NT2/D1 (cell line): ENCODE measurements at regions not wholly inside any gene's neighbourhood (a gene's known extent, or its start where the extent isn't known, plus 50 kb on each side); places are given as distances from the start of the nearest gene placed in this dataset.

Experiments used
- DNase-seq: peaks from one replicate; pipeline ENCODE4 v3.0.0-alpha.2; 2011; ENCODE audit warnings: low read depth, low spot score
- H3K27me3 ChIP-seq: 2 replicates; pipeline ENCODE4 v1.6.0; 2011; ENCODE audit warnings: mild to moderate bottlenecking; ENCODE audit not compliant: insufficient read length, insufficient read depth
- H3K36me3 ChIP-seq: 2 replicates; pipeline ENCODE4 v1.6.1; 2011; ENCODE audit warnings: mild to moderate bottlenecking, low read length, mixed read lengths; ENCODE audit not compliant: insufficient read depth, insufficient read length
- H3K4me1 ChIP-seq: 2 replicates; pipeline ENCODE4 v1.5.1; 2011; ENCODE audit not compliant: insufficient read depth, insufficient read length
- H3K4me3 ChIP-seq: 2 replicates; pipeline ENCODE4 v1.5.1; 2011; ENCODE audit warnings: low read depth; ENCODE audit not compliant: insufficient read length
- H3K9ac ChIP-seq: 2 replicates; pipeline ENCODE4 v1.6.0; 2011; ENCODE audit warnings: low read depth; ENCODE audit not compliant: insufficient read length
- H3K9me3 ChIP-seq: 2 replicates; pipeline ENCODE4 v1.5.1; 2011; ENCODE audit warnings: mild to moderate bottlenecking, low read length; ENCODE audit not compliant: insufficient read depth
- SUZ12 ChIP-seq: IDR thresholded peaks from 2 replicates; pipeline ENCODE4 v1.6.1; 2011; ENCODE audit not compliant: insufficient read length, insufficient read depth; ENCODE audit errors: extremely low read depth
- YY1 ChIP-seq: IDR thresholded peaks from 2 replicates; pipeline ENCODE4 v1.6.1; 2011; ENCODE audit not compliant: insufficient read length, insufficient read depth
- ZNF274 ChIP-seq: IDR thresholded peaks from 2 replicates; pipeline ENCODE4 v1.6.1; 2011; ENCODE audit warnings: mild to moderate bottlenecking, low read depth, low read length

DNA sequence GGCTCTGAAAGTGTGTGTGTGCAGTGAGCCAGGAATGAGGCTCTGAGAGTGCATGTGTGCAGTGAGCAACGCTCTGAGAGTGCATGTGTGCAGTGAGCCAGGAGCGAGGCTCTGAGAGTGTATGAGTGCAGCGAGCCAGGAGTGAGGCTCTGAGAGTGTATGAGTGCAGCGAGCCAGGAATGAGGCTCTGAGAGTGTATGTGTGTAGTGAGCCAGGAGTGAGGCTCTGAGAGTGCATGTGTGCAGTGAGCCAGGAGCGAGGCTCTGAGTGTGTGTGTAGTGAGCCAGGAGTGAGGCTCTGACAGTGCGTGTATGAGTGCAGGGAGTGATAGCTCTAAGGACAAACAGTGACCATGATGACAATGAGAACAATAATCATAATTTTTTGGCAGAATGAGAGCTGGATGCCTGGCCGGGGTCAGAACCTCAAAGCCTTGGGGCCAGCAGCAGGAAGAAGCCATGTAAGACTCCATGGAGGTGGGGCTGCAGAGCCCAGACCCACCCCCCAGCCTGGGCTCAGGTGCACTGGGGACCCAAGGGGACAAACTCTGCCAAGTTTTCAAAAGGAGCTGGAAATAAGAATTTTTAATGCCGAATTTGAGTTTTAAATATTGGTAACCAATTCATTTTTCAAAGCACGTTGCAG is 85.7 kb upstream of the PRR20G start:
- DNase-seq: no peak
- no peaks in the 10 kb centered on the region for H3K36me3 ChIP-seq
- TF ChIP-seq YY1 (no peak), SUZ12 (no peak), ZNF274 (no peak)

DNA sequence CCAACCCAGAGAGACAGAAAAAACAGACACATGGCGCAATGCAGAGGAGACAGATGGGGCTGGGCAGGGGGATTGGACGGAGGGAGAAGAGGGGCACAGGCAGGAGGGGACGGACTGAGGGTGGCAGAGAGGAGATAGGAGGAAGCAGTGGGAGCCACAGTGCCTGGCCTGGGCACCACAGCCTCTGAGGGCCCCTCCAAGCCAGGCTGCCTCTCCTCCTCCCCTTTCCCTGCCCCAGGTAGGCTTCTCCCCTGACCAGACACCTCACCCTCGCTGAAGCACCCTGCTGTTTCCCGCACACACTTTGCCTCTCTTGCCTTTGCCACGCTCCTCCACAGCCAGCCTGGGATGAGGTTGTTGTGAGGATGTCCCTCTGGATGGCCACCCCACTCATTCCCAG is 84.0 kb upstream of the PRR20G start:
- Histone ChIP-seq H3K4me3 (no peak overlapping the region), H3K9ac (peak overlapping the region; percentile 62), H3K9me3 (no peaks in the 10 kb centered on the region), H3K27me3 (no peaks in the 10 kb centered on the region), H3K4me1 (peaks cover 14% of the 10 kb centered on the region), H3K36me3 (no peaks in the 10 kb centered on the region)
- TF ChIP-seq ZNF274 (no peak), SUZ12 (no peak), YY1 (no peak)
- DNase-seq: no peak

More for the DNA sequence above, 85.7 kb upstream of the PRR20G start:
- Histone ChIP-seq H3K9ac (no peak overlapping the region), H3K27me3 (no peaks in the 10 kb centered on the region), H3K9me3 (no peaks in the 10 kb centered on the region), H3K4me3 (no peak overlapping the region), H3K4me1 (peaks cover 21% of the 10 kb centered on the region)

DNA sequence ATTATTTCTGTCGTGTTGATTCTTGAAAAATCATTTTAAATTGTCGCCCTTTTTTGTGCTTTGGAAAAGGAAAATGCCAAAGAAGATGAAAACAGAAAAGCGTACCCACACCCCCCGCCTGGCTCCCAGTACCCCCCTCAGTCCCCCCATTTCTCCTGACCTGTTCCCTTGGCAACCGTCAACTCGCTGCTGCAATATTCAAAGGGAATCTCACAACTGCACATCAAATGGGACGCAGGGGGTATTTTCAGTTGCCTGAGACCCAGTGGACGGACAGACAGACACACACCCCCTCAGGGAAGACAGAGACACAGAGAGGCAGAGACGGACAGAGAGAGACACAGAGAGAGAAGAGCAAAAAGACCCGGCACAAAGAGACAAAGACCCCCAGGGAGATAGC is 83.5 kb upstream of the PRR20G start:
- DNase-seq: no peak
- Histone ChIP-seq H3K36me3 (no peaks in the 10 kb centered on the region), H3K4me1 (peaks cover 14% of the 10 kb centered on the region), H3K9me3 (no peaks in the 10 kb centered on the region), H3K4me3 (no peak overlapping the region), H3K9ac (no peak overlapping the region), H3K27me3 (no peaks in the 10 kb centered on the region)
- TF ChIP-seq YY1: no peak
- no peak for TF ChIP-seq SUZ12
- TF ChIP-seq ZNF274: no peak

DNA sequence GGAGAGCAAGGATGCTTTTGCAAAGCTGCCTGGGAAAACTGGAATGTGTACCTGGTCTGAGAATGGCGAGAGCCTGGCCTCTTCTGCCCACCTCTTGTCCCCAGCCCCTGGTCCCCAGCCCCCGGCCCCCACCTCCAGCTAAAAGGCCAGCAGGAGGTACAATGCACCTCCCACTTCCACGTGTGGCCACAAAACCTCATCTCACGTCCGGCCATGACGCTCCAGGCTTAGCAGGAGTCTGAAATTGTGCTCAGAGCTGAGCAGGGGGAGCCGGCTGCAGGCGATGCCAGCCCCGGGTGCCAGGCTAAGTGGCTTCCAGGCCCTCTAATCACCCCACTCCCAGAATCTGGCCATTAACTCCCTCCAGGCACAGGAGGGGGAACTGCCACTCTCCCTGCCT is 83.1 kb upstream of the PRR20G start:
- no peaks in the 10 kb centered on the region for H3K27me3 ChIP-seq
- TF ChIP-seq YY1 (no peak), SUZ12 (no peak), ZNF274 (no peak)

DNA sequence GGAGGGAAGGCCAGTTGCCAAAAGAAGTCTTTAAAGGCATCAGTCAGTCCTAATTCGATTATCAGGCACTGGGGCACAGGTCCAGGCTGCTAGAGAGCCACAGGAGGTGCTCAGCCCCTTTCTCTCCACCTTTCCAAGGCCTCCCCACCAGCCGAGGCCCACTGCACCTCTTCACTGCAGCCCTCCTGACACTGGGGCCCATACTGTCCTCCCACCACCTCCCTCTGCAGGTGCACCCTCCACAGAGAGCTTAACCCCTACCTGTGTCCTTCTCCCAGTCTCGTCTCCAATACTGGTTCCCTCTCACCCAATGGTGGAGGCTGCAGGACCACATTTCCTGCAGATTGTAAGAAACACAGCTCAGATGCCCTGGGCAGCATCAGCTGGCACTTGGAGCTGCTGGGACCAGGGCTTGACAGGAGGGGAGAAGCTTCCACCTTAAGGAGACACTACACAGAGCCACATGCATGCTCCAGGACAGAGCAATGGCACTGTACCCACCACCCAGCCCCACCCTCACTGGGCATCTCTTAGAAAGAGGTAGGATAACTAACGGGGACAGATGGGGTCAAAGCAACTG is 81.6 kb upstream of the PRR20G start:
- TF ChIP-seq SUZ12 (no peak), YY1 (no peak), ZNF274 (no peak)
- no peaks in the 10 kb centered on the region for H3K36me3 ChIP-seq
- no peaks in the 10 kb centered on the region for H3K27me3 ChIP-seq
- no peak overlapping the region for H3K9ac ChIP-seq
- H3K9me3 ChIP-seq: no peaks in the 10 kb centered on the region
- H3K4me3 ChIP-seq: no peak overlapping the region
- DNase-seq: no peak
- peaks cover 11% of the 10 kb centered on the region for H3K4me1 ChIP-seq

More for the DNA sequence above, 83.1 kb upstream of the PRR20G start:
- Histone ChIP-seq H3K4me1 (peaks cover 14% of the 10 kb centered on the region), H3K36me3 (no peaks in the 10 kb centered on the region), H3K4me3 (no peak overlapping the region), H3K9ac (no peak overlapping the region), H3K9me3 (no peaks in the 10 kb centered on the region)
- no peak for DNase-seq

DNA sequence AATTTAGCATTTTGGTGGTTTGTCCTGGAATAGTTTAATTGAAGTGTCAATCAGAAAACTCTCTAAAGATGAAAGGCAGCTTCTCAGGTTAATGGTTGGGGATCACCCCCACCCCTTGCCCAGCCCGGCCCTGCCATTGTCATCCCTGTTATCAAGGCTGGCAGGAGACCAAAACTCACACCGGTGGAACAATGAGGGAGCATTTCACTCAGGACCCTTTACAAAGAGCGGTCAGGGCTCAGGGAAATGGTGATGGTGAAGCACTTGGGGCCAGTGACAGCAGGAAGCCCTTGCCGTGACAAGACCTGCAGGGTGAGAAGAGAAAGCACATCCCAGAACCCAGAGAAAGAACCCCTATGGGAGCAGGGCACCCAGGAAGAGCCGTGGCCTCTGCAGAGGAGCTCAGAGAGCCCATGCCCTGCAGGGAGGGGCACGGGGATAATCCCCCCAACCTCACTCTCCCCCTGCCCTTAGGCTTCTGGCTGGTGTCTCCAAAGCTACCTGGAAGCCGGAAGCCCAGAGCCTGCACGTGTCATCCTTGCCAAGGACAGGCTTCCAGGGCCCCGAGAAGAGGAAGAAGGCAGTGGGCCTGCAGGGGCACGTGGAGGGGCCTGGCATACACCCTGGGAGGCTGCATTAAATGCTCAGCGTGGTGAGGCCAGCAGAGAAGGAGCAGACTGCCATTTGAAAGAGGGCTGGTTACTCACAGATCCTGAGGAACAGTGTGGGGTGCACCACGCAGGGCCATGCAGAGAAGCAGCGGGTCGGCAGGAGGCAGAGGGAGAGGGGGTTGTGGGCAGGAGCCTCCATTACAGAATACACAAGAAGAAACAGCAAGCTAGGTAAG is 80.6 kb upstream of the PRR20G start:
- TF ChIP-seq YY1 (no peak), SUZ12 (no peak)
- Histone ChIP-seq H3K27me3 (no peaks in the 10 kb centered on the region), H3K9ac (no peak overlapping the region), H3K36me3 (no peaks in the 10 kb centered on the region), H3K4me1 (peaks cover 7% of the 10 kb centered on the region), H3K9me3 (no peaks in the 10 kb centered on the region), H3K4me3 (no peak overlapping the region)
- DNase-seq: no peak

DNA sequence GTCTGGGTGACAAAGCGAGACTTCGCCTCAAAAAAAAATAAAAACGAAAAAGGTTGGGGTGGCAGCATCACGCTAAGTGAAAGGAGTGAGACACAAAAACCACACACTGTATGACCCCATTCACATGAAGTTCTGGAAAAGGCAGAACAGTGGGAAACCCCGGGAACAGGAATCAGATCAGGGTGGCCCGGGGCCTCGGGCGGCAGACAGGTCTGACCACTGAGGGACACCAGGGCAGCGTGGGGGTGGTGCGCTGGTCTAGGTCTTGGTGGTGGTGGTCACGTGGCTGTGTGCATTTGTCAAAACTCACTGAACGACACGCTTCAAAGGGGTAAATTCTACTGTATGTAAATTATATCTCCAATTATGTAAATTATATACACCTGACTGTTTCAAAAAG is 79.7 kb upstream of the PRR20G start:
- no peak overlapping the region for H3K9ac ChIP-seq
- H3K27me3 ChIP-seq: no peaks in the 10 kb centered on the region
- no peak overlapping the region for H3K4me3 ChIP-seq
- no peak for DNase-seq
- TF ChIP-seq YY1 (no peak), ZNF274 (no peak), SUZ12 (no peak)
- H3K9me3 ChIP-seq: no peaks in the 10 kb centered on the region
- H3K4me1 ChIP-seq: peaks cover 7% of the 10 kb centered on the region
- no peaks in the 10 kb centered on the region for H3K36me3 ChIP-seq
